ENCODE measurements at regions not wholly inside any gene's neighbourhood (a gene's known extent, or its start where the extent isn't known, plus 50 kb on each side); places are given as distances from the start of the nearest gene placed in this dataset.

GRCh38 chr10:113333313-113333712, 219.5 kb upstream of the HABP2 start:
- TF ChIP-seq TEAD4 (IDR thresholded peaks at IDR 0.05; ENCODE audit: borderline replicate concordance, insufficient read depth) (no peak), RAD21 (IDR thresholded peaks at IDR 0.05; ENCODE audit: low read length) (no peak), RXRA (IDR thresholded peaks at IDR 0.05; ENCODE audit: borderline replicate concordance, low read depth) (no peak), POLR2AphosphoS5 (IDR thresholded peaks at IDR 0.05; ENCODE audit: low read depth, low read length) (no peak), REST (IDR thresholded peaks at IDR 0.05; ENCODE audit: low read depth, low read length) (no peak), CTCF (IDR thresholded peaks at IDR 0.05) (no peak)
